ENCODE measurements at regions not wholly inside any gene's neighbourhood (a gene's known extent, or its start where the extent isn't known, plus 50 kb on each side); places are given as distances from the start of the nearest gene placed in this dataset.

- Histone ChIP-seq H3K27ac (no peak overlapping the region), H3K4me1 (ENCODE audit: control insufficient read depth in 1 of 2, insufficient read depth in 1 of 2, low read depth in 1 of 2, low read length in 1 of 2) (no peaks in the 10 kb centered on the region), H3K4me3 (ENCODE audit: low read depth in 1 of 2, low read length in 1 of 2) (no peak overlapping the region), H3K9me3 (no peaks in the 10 kb centered on the region), H3K27me3 (no peaks in the 10 kb centered on the region), H3K36me3 (no peaks in the 10 kb centered on the region)
- no peak for TF ChIP-seq CTCF (IDR thresholded peaks at IDR 0.05)
Measured at GRCh38 chr9:20189871-20190270, 401.0 kb upstream of the SLC24A2 start.

- H3K27me3 ChIP-seq = no peaks in the 10 kb centered on the region
- no peak overlapping the region for H3K4me3 ChIP-seq (ENCODE audit: low read depth in 1 of 2, low read length in 1 of 2)
- H3K4me1 ChIP-seq (ENCODE audit: control insufficient read depth in 1 of 2, insufficient read depth in 1 of 2, low read depth in 1 of 2, low read length in 1 of 2) = no peaks in the 10 kb centered on the region
- H3K9me3 ChIP-seq = no peaks in the 10 kb centered on the region
- H3K27ac ChIP-seq = no peak overlapping the region
- H3K36me3 ChIP-seq = no peaks in the 10 kb centered on the region
- no peak for TF ChIP-seq CTCF (IDR thresholded peaks at IDR 0.05)
Measured at GRCh38 chr9:20188616-20189369, 400.0 kb upstream of the SLC24A2 start.

- Histone ChIP-seq H3K4me3 (ENCODE audit: low read depth in 1 of 2, low read length in 1 of 2) (no peak overlapping the region), H3K36me3 (no peaks in the 10 kb centered on the region), H3K27ac (no peak overlapping the region), H3K9me3 (no peaks in the 10 kb centered on the region), H3K4me1 (ENCODE audit: control insufficient read depth in 1 of 2, insufficient read depth in 1 of 2, low read depth in 1 of 2, low read length in 1 of 2) (no peaks in the 10 kb centered on the region), H3K27me3 (no peaks in the 10 kb centered on the region)
- no peak for TF ChIP-seq CTCF (IDR thresholded peaks at IDR 0.05)
Measured at GRCh38 chr9:20187318-20187717, 398.5 kb upstream of the SLC24A2 start.

GRCh38 chr9:20186823-20187222, 398.0 kb upstream of the SLC24A2 start:
- no peak for TF ChIP-seq CTCF (IDR thresholded peaks at IDR 0.05)
- Histone ChIP-seq H3K4me3 (ENCODE audit: low read depth in 1 of 2, low read length in 1 of 2) (no peak overlapping the region), H3K27ac (no peak overlapping the region), H3K27me3 (no peaks in the 10 kb centered on the region), H3K9me3 (no peaks in the 10 kb centered on the region), H3K36me3 (no peaks in the 10 kb centered on the region), H3K4me1 (ENCODE audit: control insufficient read depth in 1 of 2, insufficient read depth in 1 of 2, low read depth in 1 of 2, low read length in 1 of 2) (no peaks in the 10 kb centered on the region)

- no peaks in the 10 kb centered on the region for H3K36me3 ChIP-seq
- H3K4me1 ChIP-seq (ENCODE audit: control insufficient read depth in 1 of 2, insufficient read depth in 1 of 2, low read depth in 1 of 2, low read length in 1 of 2) = no peaks in the 10 kb centered on the region
- no peak overlapping the region for H3K4me3 ChIP-seq (ENCODE audit: low read depth in 1 of 2, low read length in 1 of 2)
- no peaks in the 10 kb centered on the region for H3K9me3 ChIP-seq
- no peaks in the 10 kb centered on the region for H3K27me3 ChIP-seq
- no peak for TF ChIP-seq CTCF (IDR thresholded peaks at IDR 0.05)
- H3K27ac ChIP-seq = no peak overlapping the region
Measured at GRCh38 chr9:20186231-20186630, 397.4 kb upstream of the SLC24A2 start.
